H1 (cell line): ENCODE measurements at regions not wholly inside any gene's neighbourhood (a gene's known extent, or its start where the extent isn't known, plus 50 kb on each side); places are given as distances from the start of the nearest gene placed in this dataset.
"Not testable (repeated sequence)": the region's sequence is repeated elsewhere in the genome, so short reads cannot be mapped to it uniquely, and the experiment has no call there.

Experiments used
- CTCF ChIA-PET: fragments of 300-600 bp; sonication (Branson Sonifier 250); formaldehyde crosslinking; loops from one replicate; lab custom pipeline; 2021; ENCODE audit not compliant: partially characterized antibody; lab: Charles Lee
- POLR2A ChIA-PET: fragments of 300-600 bp; sonication (Branson Sonifier 250); formaldehyde crosslinking; loops from one replicate; lab custom pipeline; 2021; ENCODE audit warnings: inconsistent platforms; ENCODE audit not compliant: partially characterized antibody; lab: Charles Lee
- DNase-seq, 2 experiments: peaks; one replicate each; pipeline versions ENCODE4 v3.0.0 to v3.0.0-alpha.2; 2010 to 2022; ENCODE audit warnings: low spot score in 2 of 2, low read depth in 1 of 2, mixed read lengths in 1 of 2
- FAIRE-seq: peaks from 2 replicates; lab custom pipeline; 2011; peaks lifted over from hg19 to GRCh38; lab: Jason Lieb, UNC
- H2AFZ ChIP-seq: 2 replicates; pipeline ENCODE4 v1.8.1; 2012; ENCODE audit warnings: low read length, inconsistent platforms
- H2AK5ac ChIP-seq: 2 replicates; pipeline ENCODE4 v1.6.1; 2013; ENCODE audit warnings: low read depth, low read length
- H2BK120ac ChIP-seq: replicated peaks from 2 replicates; pipeline ENCODE3; 2013; ENCODE audit warnings: low read depth, low read length, inconsistent platforms
- H2BK12ac ChIP-seq: 2 replicates; pipeline ENCODE4 v1.6.1; 2013; ENCODE audit warnings: low read depth, low read length
- H2BK15ac ChIP-seq: 2 replicates; pipeline ENCODE4 v1.6.1; 2013; ENCODE audit warnings: low read length
- H2BK20ac ChIP-seq: 2 replicates; pipeline ENCODE4 v1.6.1; 2013; ENCODE audit warnings: low read length
- H2BK5ac ChIP-seq: 2 replicates; pipeline ENCODE4 v1.6.1; 2013; ENCODE audit warnings: low read depth, low read length
- H3K14ac ChIP-seq: 2 replicates; pipeline ENCODE4 v1.6.1; 2013; ENCODE audit warnings: inconsistent platforms; ENCODE audit not compliant: insufficient read length
- H3K18ac ChIP-seq: 2 replicates; pipeline ENCODE4 v1.6.1; 2013; ENCODE audit warnings: low read length; ENCODE audit errors: extremely low read depth
- H3K23ac ChIP-seq: 2 replicates; pipeline ENCODE4 v1.6.1; 2013; ENCODE audit warnings: inconsistent platforms; ENCODE audit not compliant: insufficient read length
- H3K23me2 ChIP-seq: 2 replicates; pipeline ENCODE4 v1.6.1; 2013; ENCODE audit warnings: low read depth, low read length
- H3K27ac ChIP-seq: 2 replicates; pipeline ENCODE4 v1.6.1; 2011; ENCODE audit warnings: low read depth, low read length, inconsistent platforms
- H3K27me3 ChIP-seq, 4 experiments: replicated peaks in 1 of 4; 1 replicate in 1 of 4; 2 replicates in 3 of 4; pipeline versions ENCODE4 v1.6.1 to v1.8.1; 2011 to 2013; ENCODE audit warnings: low read length in 3 of 4, mild to moderate bottlenecking in 3 of 4, inconsistent platforms in 2 of 4, mixed read lengths in 2 of 4, moderate library complexity in 1 of 4; ENCODE audit not compliant: control insufficient read depth in 3 of 4, insufficient read depth in 3 of 4; ENCODE audit errors: extremely low read depth in 1 of 4
- H3K36me3 ChIP-seq, 4 experiments: 2 replicates each; pipeline versions ENCODE4 v1.6.1 to v1.8.1; 2011 to 2013; ENCODE audit warnings: mild to moderate bottlenecking in 4 of 4, low read length in 3 of 4, moderate library complexity in 2 of 4, control low read depth in 1 of 4, inconsistent platforms in 1 of 4; ENCODE audit not compliant: insufficient read depth in 4 of 4, control insufficient read depth in 2 of 4
- H3K4ac ChIP-seq: replicated peaks from 2 replicates; pipeline ENCODE3; 2013; ENCODE audit warnings: low read length, low read depth, mixed read lengths, inconsistent platforms; ENCODE audit not compliant: insufficient read length
- H3K4me1 ChIP-seq, 4 experiments: replicated peaks in 1 of 4; 1 replicate in 1 of 4; 2 replicates in 3 of 4; pipeline versions ENCODE4 v1.6.1 to v1.8.1; 2011 to 2013; ENCODE audit warnings: low read length in 3 of 4, inconsistent platforms in 2 of 4, mixed read lengths in 1 of 4; ENCODE audit not compliant: insufficient read depth in 4 of 4, control insufficient read depth in 3 of 4
- H3K4me2 ChIP-seq, 2 experiments: 2 replicates each; pipeline versions ENCODE4 v1.6.1 to v1.8.1; 2011 to 2013; ENCODE audit warnings: low read depth in 2 of 2, low read length in 2 of 2, control low read depth in 1 of 2, inconsistent platforms in 1 of 2, mild to moderate bottlenecking in 1 of 2; ENCODE audit not compliant: insufficient read depth in 1 of 2
- H3K4me3 ChIP-seq, 4 experiments: fragments of 200-600, 300-600 bp in 1 of 4; sonication (generic), shearing (Covaris generic), sonication (Bioruptor Twin) in 1 of 4; 2 replicates each; pipeline versions ENCODE4 v1.5.1 to v1.8.1; 2011 to 2016; ENCODE audit warnings: low read length in 4 of 4, low read depth in 3 of 4, control low read depth in 2 of 4, inconsistent platforms in 2 of 4, mild to moderate bottlenecking in 2 of 4, mixed read lengths in 1 of 4, moderate library complexity in 1 of 4; ENCODE audit not compliant: insufficient read depth in 2 of 4; ENCODE audit errors: extremely low read depth in 1 of 4
- H3K56ac ChIP-seq: replicated peaks from 2 replicates; pipeline ENCODE3; 2013; ENCODE audit warnings: low read depth, mild to moderate bottlenecking, mixed read lengths, low read length, inconsistent platforms; ENCODE audit not compliant: insufficient read length
- H3K79me1 ChIP-seq: 2 replicates; pipeline ENCODE4 v1.6.1; 2013; ENCODE audit warnings: low read depth, low read length, control low read depth
- H3K79me2 ChIP-seq, 2 experiments: 2 replicates each; pipeline versions ENCODE4 v1.6.1 to v1.8.1; 2012 to 2013; ENCODE audit warnings: low read length in 2 of 2, mild to moderate bottlenecking in 2 of 2, inconsistent platforms in 1 of 2; ENCODE audit not compliant: insufficient read depth in 2 of 2, control insufficient read depth in 1 of 2
- H3K9ac ChIP-seq, 4 experiments: replicated peaks in 1 of 4; 1 replicate in 1 of 4; 2 replicates in 3 of 4; pipeline versions ENCODE4 v1.6.1 to v1.8.1; 2011 to 2013; ENCODE audit warnings: low read depth in 3 of 4, low read length in 3 of 4, control low read depth in 2 of 4, mild to moderate bottlenecking in 2 of 4, moderate library complexity in 2 of 4, inconsistent platforms in 1 of 4; ENCODE audit errors: extremely low read depth in 1 of 4
- H3K9me3 ChIP-seq, 2 experiments: 2 replicates each; pipeline versions ENCODE4 v1.6.1 to v1.8.1; 2012 to 2013; ENCODE audit warnings: mild to moderate bottlenecking in 2 of 2, moderate library complexity in 2 of 2, control low read depth in 1 of 2, inconsistent platforms in 1 of 2, low read depth in 1 of 2, low read length in 1 of 2, mixed read lengths in 1 of 2; ENCODE audit not compliant: insufficient read depth in 2 of 2
- H4K20me1 ChIP-seq, 2 experiments: replicated peaks in 1 of 2; 2 replicates each; pipeline versions ENCODE3 to v1.8.1; 2011 to 2013; ENCODE audit warnings: inconsistent platforms in 2 of 2, low read length in 2 of 2, mild to moderate bottlenecking in 1 of 2; ENCODE audit not compliant: insufficient read depth in 2 of 2, control insufficient read depth in 1 of 2
- H4K5ac ChIP-seq: 2 replicates; pipeline ENCODE4 v1.6.1; 2013; ENCODE audit warnings: low read length, low read depth, mixed read lengths, inconsistent platforms; ENCODE audit not compliant: insufficient read length
- H4K8ac ChIP-seq: 2 replicates; pipeline ENCODE4 v1.8.0; 2013; ENCODE audit warnings: mild to moderate bottlenecking, moderate library complexity, low read length, inconsistent platforms; ENCODE audit not compliant: insufficient read depth; ENCODE audit errors: extremely low read depth
- H4K91ac ChIP-seq: replicated peaks from 2 replicates; pipeline ENCODE3; 2013; ENCODE audit warnings: low read length, mixed read lengths, inconsistent platforms; ENCODE audit not compliant: insufficient read length
- ASH2L ChIP-seq: fragments of 200-600, 300-600 bp; sonication (generic); IDR thresholded peaks from one replicate; pipeline ENCODE4 v1.7.1; 2017; ENCODE audit warnings: low read length
- NRF1 ChIP-seq: IDR thresholded peaks from 2 replicates; pipeline ENCODE4 v1.6.1; 2011; ENCODE audit warnings: mild to moderate bottlenecking, low read depth, low read length, improper control_type of control experiment
- TEAD4 ChIP-seq: IDR thresholded peaks from 2 replicates; pipeline ENCODE4 v1.6.1; 2012; ENCODE audit warnings: low read depth, low read length, inconsistent platforms, mixed read lengths
- WGBS, 2 experiments: shearing (Covaris generic) in 1 of 2; methylation state at CpG; one replicate each; pipeline versions ENCODE4 v1.1.6 to v1.1.7; 2013 to 2015; ENCODE audit warnings: low lambda C conversion rate in 2 of 2, mixed read lengths in 2 of 2, inconsistent platforms in 1 of 2, low coverage in 1 of 2, missing lambda C conversion rate in 1 of 2; ENCODE audit not compliant: insufficient replicate concordance in 2 of 2, insufficient coverage in 1 of 2, insufficient read length in 1 of 2; ENCODE audit errors: extremely low coverage in 1 of 2, missing lambda C conversion rate in 1 of 2; 5-methylcytosine and 5-hydroxymethylcytosine counted together

- no peak for TF ChIP-seq ASH2L
- no peak for TF ChIP-seq NRF1
- no peak for TF ChIP-seq TEAD4
Measured at GRCh38 chr21:28568692-28569091, 424.0 kb downstream of the LTN1 start (continued).

- WGBS, 2 experiments: no CpG with 5 or more reads among the region's 18 CpGs
- H3K23ac ChIP-seq, CTCF ChIA-PET: not testable (repeated sequence)
Measured at GRCh38 chr21:28563933-28564332, 428.7 kb downstream of the LTN1 start.

More at GRCh38 chr21:28563933-28564332, 428.7 kb downstream of the LTN1 start:
- H3K14ac ChIP-seq, H4K91ac ChIP-seq, H3K9ac ChIP-seq, H4K20me1 ChIP-seq, H2AFZ ChIP-seq, H4K5ac ChIP-seq, H3K4me3 ChIP-seq, H3K27ac ChIP-seq, H3K4ac ChIP-seq, H2BK12ac ChIP-seq, H3K23me2 ChIP-seq, H3K79me2 ChIP-seq, H3K9me3 ChIP-seq, H3K4me1 ChIP-seq, H3K18ac ChIP-seq, H3K56ac ChIP-seq, H4K8ac ChIP-seq, DNase-seq, H2BK5ac ChIP-seq, H3K36me3 ChIP-seq, H2BK20ac ChIP-seq, H2BK120ac ChIP-seq, H2AK5ac ChIP-seq, POLR2A ChIA-PET, FAIRE-seq, H2BK15ac ChIP-seq, H3K79me1 ChIP-seq, H3K4me2 ChIP-seq, H3K27me3 ChIP-seq: not testable (repeated sequence)
